HEK293T (cell line): ENCODE measurements at regions not wholly inside any gene's neighbourhood (a gene's known extent, or its start where the extent isn't known, plus 50 kb on each side); places are given as distances from the start of the nearest gene placed in this dataset.

Experiments used
- CTCF ChIA-PET: fragments of 350-600 bp; formaldehyde crosslinking; extraction: SDS; loops from one replicate; lab custom pipeline; 2021; ENCODE audit warnings: antibody characterized with exemption, inconsistent platforms; lab: Yijun Ruan, JAX
- POLR2A ChIA-PET: fragments of 350-600 bp; formaldehyde crosslinking; extraction: SDS; loops from one replicate; lab custom pipeline; 2020; ENCODE audit warnings: antibody characterized with exemption, inconsistent platforms; lab: Yijun Ruan, JAX
- DNase-seq: peaks from one replicate; pipeline ENCODE4 v3.0.0; 2012; ENCODE audit warnings: mixed read lengths; ENCODE audit errors: extremely low spot score
- ARNT ChIP-seq: fragments of 450-650 bp; IDR thresholded peaks from 2 replicates; pipeline ENCODE4 v1.6.1; 2017; ENCODE audit warnings: mild to moderate bottlenecking
- BHLHE40 ChIP-seq: fragments of 450-650 bp; IDR thresholded peaks from 2 replicates; pipeline ENCODE4 v1.6.1; 2016; ENCODE audit warnings: mild to moderate bottlenecking, moderate library complexity, borderline replicate concordance
- CTBP1 ChIP-seq: fragments of 450-650 bp; IDR thresholded peaks from 2 replicates; pipeline ENCODE4 v1.6.1; 2016; ENCODE audit warnings: borderline replicate concordance
- ELF4 ChIP-seq: fragments of 450-650 bp; IDR thresholded peaks from 2 replicates; pipeline ENCODE4 v1.6.1; 2017; ENCODE audit warnings: antibody characterized with exemption
- FOXA1 ChIP-seq: fragments of 450-650 bp; IDR thresholded peaks from 2 replicates; pipeline ENCODE4 v1.6.1; 2016; ENCODE audit warnings: mild to moderate bottlenecking
- FOXK2 ChIP-seq: fragments of 450-650 bp; IDR thresholded peaks from 2 replicates; pipeline ENCODE4 v1.6.1; 2016; ENCODE audit warnings: mild to moderate bottlenecking
- FOXM1 ChIP-seq: fragments of 450-650 bp; IDR thresholded peaks from 2 replicates; pipeline ENCODE4 v1.6.1; 2017; ENCODE audit warnings: mild to moderate bottlenecking, borderline replicate concordance
- HDGF ChIP-seq: fragments of 450-650 bp; IDR thresholded peaks from 2 replicates; pipeline ENCODE4 v1.6.1; 2017; ENCODE audit warnings: antibody characterized with exemption, borderline replicate concordance
- L3MBTL2 ChIP-seq: fragments of 450-650 bp; conservative IDR thresholded peaks from 2 replicates; pipeline ENCODE4 v1.6.1; 2016; ENCODE audit warnings: mild to moderate bottlenecking
- LEF1 ChIP-seq: fragments of 450-650 bp; IDR thresholded peaks from 2 replicates; pipeline ENCODE4 v1.6.1; 2017; ENCODE audit warnings: mild to moderate bottlenecking, borderline replicate concordance
- NFRKB ChIP-seq: fragments of 450-650 bp; IDR thresholded peaks from 2 replicates; pipeline ENCODE4 v1.6.1; 2016; ENCODE audit warnings: mild to moderate bottlenecking, moderate library complexity
- SP1 ChIP-seq: fragments of 450-650 bp; IDR thresholded peaks from 2 replicates; pipeline ENCODE4 v1.6.1; 2017
- SUZ12 ChIP-seq: fragments of 450-650 bp; IDR thresholded peaks from 2 replicates; pipeline ENCODE4 v1.6.1; 2016; ENCODE audit warnings: mild to moderate bottlenecking
- TARDBP ChIP-seq: fragments of 450-650 bp; IDR thresholded peaks from 2 replicates; pipeline ENCODE4 v1.6.1; 2016
- ZNF384 ChIP-seq: fragments of 450-650 bp; IDR thresholded peaks from 2 replicates; pipeline ENCODE4 v1.6.1; 2016
- TF ChIP-seq, protein P1 (sequence below): fragments of 450-650 bp; IDR thresholded peaks from 2 replicates; pipeline ENCODE4 v1.6.1; 2016

GRCh38 chr2:39587641-39588040 is 78.1 kb upstream of the TMEM178A start:
- POLR2A ChIA-PET: no interaction called here

DNA sequence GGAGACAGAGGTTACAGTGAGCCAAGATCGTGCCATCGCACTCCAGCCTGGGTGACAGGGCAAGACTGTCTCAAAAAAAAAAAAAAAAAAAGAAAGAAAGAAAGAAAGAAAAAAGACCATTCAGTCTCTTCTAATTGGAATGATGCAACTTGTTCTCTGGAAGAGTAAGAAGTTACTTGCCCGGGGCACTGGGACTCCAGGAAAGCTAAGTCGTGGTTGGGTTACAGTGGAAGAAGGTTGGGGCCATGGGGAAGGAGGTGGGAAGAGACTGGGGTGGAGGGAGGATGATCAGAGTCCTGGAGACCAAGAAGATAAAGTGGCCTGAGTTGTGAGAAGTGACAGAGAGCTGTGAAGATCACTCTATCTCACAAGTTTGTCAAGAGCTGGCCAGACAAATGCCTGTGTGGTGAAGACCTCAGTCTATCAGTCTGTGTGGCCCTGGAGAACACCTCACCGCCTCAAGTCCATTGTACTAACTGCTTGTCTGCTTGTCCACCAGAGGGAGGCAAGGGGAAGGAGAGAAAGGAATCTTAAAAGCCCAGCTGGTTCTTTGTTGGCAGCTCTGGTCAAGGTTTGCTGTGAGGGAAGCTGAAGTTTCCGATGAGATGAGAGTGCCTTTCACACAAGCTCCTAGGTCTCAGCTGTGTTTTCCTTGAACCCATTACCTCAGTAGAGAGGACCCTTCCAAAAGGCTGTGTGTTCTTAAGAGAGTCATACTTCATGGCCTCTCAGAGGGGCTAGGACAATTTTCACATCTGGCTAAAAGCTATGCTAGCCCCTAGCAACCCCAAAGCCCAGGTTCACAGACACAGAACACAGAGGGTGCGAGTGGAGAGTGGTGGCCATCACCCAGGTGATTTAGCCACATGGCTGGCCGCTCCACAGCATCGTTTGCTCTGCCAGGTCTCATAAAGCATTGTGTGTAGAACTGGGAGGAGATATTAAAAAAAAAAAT is 72.0 kb upstream of the TMEM178A start:
- CTCF ChIA-PET: interaction anchor here (0.6 to 1.0 kb wide), 5 partner anchors 25 to 533 kb away, joined by 3 to 5 read pairs (median 4); no protein-coding TSS in a partner anchor
- POLR2A ChIA-PET: no interaction called here
- TF ChIP-seq LEF1 (no peak), HDGF (no peak), SP1 (no peak), ELF4 (no peak), FOXM1 (no peak), L3MBTL2 (no peak), ARNT (no peak), CTBP1 (no peak), NFRKB (no peak)
- peak; percentile 55 for DNase-seq

More at GRCh38 chr2:39587641-39588040, 78.1 kb upstream of the TMEM178A start:
- CTCF ChIA-PET: no interaction called here
- no peak for DNase-seq
- no peak for TF ChIP-seq ZNF384
- no peak for TF ChIP-seq ELF4
- TF ChIP-seq HDGF: no peak
- TF ChIP-seq TARDBP: no peak
- no peak for TF ChIP-seq BHLHE40
- no peak for TF ChIP-seq SP1
- TF ChIP-seq FOXK2: no peak
- no peak for TF ChIP-seq NFRKB
- TF ChIP-seq LEF1: no peak
- TF ChIP-seq FOXA1: no peak
- TF ChIP-seq SUZ12: no peak
- no peak for TF ChIP-seq ARNT

DNA sequence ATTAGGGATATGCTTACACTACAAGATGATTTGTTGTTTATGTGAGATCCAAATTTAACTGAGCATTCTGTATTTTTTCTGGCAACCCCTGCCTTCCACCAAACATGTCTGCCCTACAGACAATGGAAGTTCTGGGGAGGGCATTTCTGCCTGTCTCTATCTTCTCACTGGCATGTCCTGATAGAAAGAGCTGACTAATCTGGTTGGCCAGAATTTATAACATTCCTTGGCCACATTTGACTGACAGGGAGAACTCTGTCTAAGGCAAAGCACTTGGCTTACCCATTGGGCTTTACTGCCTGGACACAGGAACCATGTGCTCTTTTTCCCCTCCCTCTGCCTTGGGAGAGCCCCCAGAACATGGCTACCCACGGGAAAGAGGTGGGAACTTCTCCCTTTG is 70.6 kb upstream of the TMEM178A start:
- TF ChIP-seq SUZ12: no peak
- TF ChIP-seq NFRKB: no peak
- no peak for TF ChIP-seq BHLHE40
- TF ChIP-seq FOXM1: no peak
- TF ChIP-seq FOXK2: no peak
- no peak for TF ChIP-seq ZNF384
- CTCF ChIA-PET: no interaction called here

DNA sequence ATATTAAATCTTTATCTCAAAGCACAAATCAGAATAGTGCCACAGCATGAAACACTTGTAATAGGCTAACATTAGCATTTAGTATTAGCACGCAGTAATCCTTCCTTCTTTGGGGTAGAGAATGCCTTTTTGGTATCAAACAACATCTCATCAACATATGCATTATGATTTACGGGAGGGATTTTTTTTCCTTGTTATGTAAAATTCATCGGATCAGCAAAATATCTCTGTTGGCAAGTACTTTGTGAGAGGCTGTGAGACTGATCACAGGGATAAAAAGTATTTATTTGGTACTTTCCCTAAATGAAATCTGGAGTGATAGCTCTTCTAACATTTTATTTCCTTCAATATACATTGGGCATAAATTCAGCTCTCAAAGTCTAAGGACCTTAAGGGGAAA is 68.4 kb upstream of the TMEM178A start:
- DNase-seq: no peak
- TF ChIP-seq BHLHE40 (no peak), FOXA1 (no peak), CTBP1 (no peak), TARDBP (no peak), ZNF384 (no peak), FOXK2 (no peak), SUZ12 (no peak), HDGF (no peak), ELF4 (no peak), LEF1 (no peak), NFRKB (no peak), SP1 (no peak), ARNT (no peak), L3MBTL2 (no peak), FOXM1 (no peak)
- TF ChIP-seq, protein P1, sequence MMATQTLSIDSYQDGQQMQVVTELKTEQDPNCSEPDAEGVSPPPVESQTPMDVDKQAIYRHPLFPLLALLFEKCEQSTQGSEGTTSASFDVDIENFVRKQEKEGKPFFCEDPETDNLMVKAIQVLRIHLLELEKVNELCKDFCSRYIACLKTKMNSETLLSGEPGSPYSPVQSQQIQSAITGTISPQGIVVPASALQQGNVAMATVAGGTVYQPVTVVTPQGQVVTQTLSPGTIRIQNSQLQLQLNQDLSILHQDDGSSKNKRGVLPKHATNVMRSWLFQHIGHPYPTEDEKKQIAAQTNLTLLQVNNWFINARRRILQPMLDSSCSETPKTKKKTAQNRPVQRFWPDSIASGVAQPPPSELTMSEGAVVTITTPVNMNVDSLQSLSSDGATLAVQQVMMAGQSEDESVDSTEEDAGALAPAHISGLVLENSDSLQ: no peak
- ChIA-PET CTCF (no interaction called here), POLR2A (no interaction called here)

More for the DNA sequence above, 70.6 kb upstream of the TMEM178A start:
- DNase-seq: no peak
- POLR2A ChIA-PET: no interaction called here

DNA sequence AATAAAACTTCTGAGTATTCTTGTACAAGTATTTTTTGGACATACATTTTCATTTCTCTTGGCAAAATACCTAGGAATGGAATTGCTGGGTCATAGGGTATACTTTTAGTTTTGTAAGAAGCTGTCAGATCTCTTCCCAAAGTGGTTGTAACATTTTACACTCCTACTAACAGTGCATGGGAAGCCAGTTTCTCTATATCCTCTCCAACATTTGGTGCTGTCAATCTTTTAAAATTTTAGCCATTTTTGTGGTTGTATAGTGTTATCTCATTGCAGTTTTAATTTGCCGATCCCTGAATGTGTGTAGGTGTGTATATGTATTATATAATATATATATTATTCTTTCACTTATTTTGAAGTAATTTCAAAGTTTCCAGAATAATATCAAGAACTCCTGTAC is 63.1 kb upstream of the TMEM178A start:
- DNase-seq: no peak
- ChIA-PET CTCF (no interaction called here), POLR2A (no interaction called here)
- TF ChIP-seq ELF4 (no peak), NFRKB (no peak), BHLHE40 (no peak), FOXK2 (no peak), TARDBP (no peak), SP1 (no peak), ZNF384 (no peak), FOXM1 (no peak), LEF1 (no peak)

DNA sequence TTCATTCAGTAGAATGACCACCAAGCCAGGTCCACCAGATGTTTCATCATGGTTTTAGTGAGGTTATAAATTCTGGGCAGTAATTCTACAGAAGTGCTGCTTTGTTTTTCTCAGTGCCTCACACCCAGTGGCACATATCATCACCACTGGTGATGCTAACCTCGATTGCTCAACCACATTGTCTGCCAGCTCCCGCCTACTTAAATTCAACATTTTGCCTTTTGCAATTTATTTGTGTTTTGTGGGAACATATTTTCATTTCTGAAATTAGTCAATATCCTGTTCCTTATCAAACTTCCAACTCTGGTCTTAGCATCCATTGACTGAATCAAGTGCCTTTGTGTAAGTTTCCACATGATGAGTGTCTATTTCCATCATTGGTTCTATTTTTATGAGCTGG is 62.3 kb upstream of the TMEM178A start:
- POLR2A ChIA-PET: no interaction called here
- CTCF ChIA-PET: no interaction called here
- no peak for DNase-seq
- TF ChIP-seq FOXM1 (no peak), ELF4 (no peak), FOXA1 (no peak), ZNF384 (no peak), NFRKB (no peak), LEF1 (no peak), L3MBTL2 (no peak), SUZ12 (no peak), HDGF (no peak), ARNT (no peak), SP1 (no peak), FOXK2 (no peak), CTBP1 (no peak), TARDBP (no peak), BHLHE40 (no peak)
- TF ChIP-seq, protein P1: no peak
